ENCODE measurements at regions not wholly inside any gene's neighbourhood (a gene's known extent, or its start where the extent isn't known, plus 50 kb on each side); places are given as distances from the start of the nearest gene placed in this dataset.

DNA sequence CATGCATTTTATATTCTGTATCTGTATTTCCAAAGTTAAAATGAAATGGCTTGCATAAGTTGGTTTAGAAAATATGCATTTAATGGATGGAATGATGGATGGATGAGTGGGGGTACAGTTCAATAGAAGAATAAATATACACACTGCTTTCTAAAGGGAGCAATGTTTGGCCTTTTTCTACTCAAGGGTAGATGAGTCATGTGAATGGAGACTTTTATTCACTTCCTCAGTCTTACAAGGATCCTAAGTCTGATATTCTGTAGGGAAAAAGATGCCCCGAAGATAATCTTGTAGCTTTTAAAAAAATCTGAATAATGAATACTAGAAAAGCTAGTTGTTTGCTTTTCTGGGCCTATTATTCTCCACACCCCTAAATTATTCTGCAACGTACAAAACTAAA is 2112.1 kb downstream of the MAT2B start:
- Histone ChIP-seq H4K20me1 (ENCODE audit: insufficient read depth, low read length) (no peaks in the 10 kb centered on the region), H2AFZ (ENCODE audit: low read length) (no peak overlapping the region), H3K4me3 (replicated peaks in 1 of 3; ENCODE audit: insufficient read depth in 1 of 3, low read depth in 2 of 3, low read length in 3 of 3) (no peak overlapping the region), H3K27me3 (ENCODE audit: control insufficient read depth in 1 of 2, insufficient read depth in 2 of 2, low read length in 2 of 2) (no peaks in the 10 kb centered on the region), H3K79me2 (ENCODE audit: insufficient read depth, low read length) (no peaks in the 10 kb centered on the region), H3K36me3 (replicated peaks in 1 of 2; ENCODE audit: control insufficient read depth in 1 of 2, insufficient read depth in 2 of 2, low read length in 2 of 2) (no peaks in the 10 kb centered on the region), H3K4me1 (ENCODE audit: insufficient read depth, low read length) (no peaks in the 10 kb centered on the region), H3K4me2 (ENCODE audit: low read depth, low read length) (no peak overlapping the region), H3K27ac (ENCODE audit: extremely low read length, insufficient read depth, low read length) (no peak overlapping the region), H3K9ac (ENCODE audit: insufficient read depth, low read depth, low read length) (no peak overlapping the region), H3K9me3 (ENCODE audit: low read length) (peaks cover 63% of the 10 kb centered on the region)
- TF ChIP-seq SYNCRIP (IDR thresholded peaks at IDR 0.05; ENCODE audit: insufficient read depth, low read depth, low read length) (no peak), ZNF33B (CRISPR knock-in tag; IDR thresholded peaks at IDR 0.05) (no peak)
- intact Hi-C loops (cut with micrococcal nuclease; ENCODE audit: unreplicated experiment) (no loop called here), in situ Hi-C loops (cut with HindIII; ENCODE audit: extremely low pct_ligation_motif_present, low pct_unique_long_range_greater_than_20kb) (no loop called here)
- CTCF ChIA-PET (ENCODE audit: low intra/inter-chr PET ratio, low total read pairs): no interaction called here
- ATAC-seq (no peak), DNase-seq (ENCODE audit: low spot score) (no peak), FAIRE-seq (no peak)
- no TSS peak for BruUV-seq (replicated peaks)
- 0% methylated on average over 2 of the region's 2 CpGs for WGBS (ENCODE audit: low lambda C conversion rate)
- POLR2A ChIA-PET: no interaction called here

- ATAC-seq (no peak), DNase-seq (ENCODE audit: low spot score) (no peak), FAIRE-seq (no peak)
- Histone ChIP-seq H3K4me3 (replicated peaks in 1 of 3; ENCODE audit: insufficient read depth in 1 of 3, low read depth in 2 of 3, low read length in 3 of 3) (no peak overlapping the region), H3K4me1 (ENCODE audit: insufficient read depth, low read length) (no peaks in the 10 kb centered on the region), H3K36me3 (replicated peaks in 1 of 2; ENCODE audit: control insufficient read depth in 1 of 2, insufficient read depth in 2 of 2, low read length in 2 of 2) (no peaks in the 10 kb centered on the region), H3K9ac (ENCODE audit: insufficient read depth, low read depth, low read length) (no peak overlapping the region), H4K20me1 (ENCODE audit: insufficient read depth, low read length) (no peaks in the 10 kb centered on the region), H3K4me2 (ENCODE audit: low read depth, low read length) (no peak overlapping the region), H3K79me2 (ENCODE audit: insufficient read depth, low read length) (no peaks in the 10 kb centered on the region), H2AFZ (ENCODE audit: low read length) (no peak overlapping the region), H3K27ac (ENCODE audit: extremely low read length, insufficient read depth, low read length) (no peak overlapping the region), H3K27me3 (ENCODE audit: control insufficient read depth in 1 of 2, insufficient read depth in 2 of 2, low read length in 2 of 2) (no peaks in the 10 kb centered on the region), H3K9me3 (ENCODE audit: low read length) (peaks cover 75% of the 10 kb centered on the region)
- no peak for TF ChIP-seq ZFP82 (CRISPR knock-in tag; IDR thresholded peaks at IDR 0.05; ENCODE audit: borderline replicate concordance)
- intact Hi-C loops (cut with micrococcal nuclease; ENCODE audit: unreplicated experiment) (no loop called here), in situ Hi-C loops (cut with HindIII; ENCODE audit: extremely low pct_ligation_motif_present, low pct_unique_long_range_greater_than_20kb) (no loop called here)
- WGBS (ENCODE audit: low lambda C conversion rate): 30% methylated on average over 1 of the region's 1 CpG
- ChIA-PET CTCF (ENCODE audit: low intra/inter-chr PET ratio, low total read pairs) (no interaction called here), POLR2A (no interaction called here)
- BruUV-seq (replicated peaks): no TSS peak
These were observed 2115.0 kb downstream of the MAT2B start for GRCh38 chr5:165620394-165620793.
